ENCODE measurements at regions not wholly inside any gene's neighbourhood (a gene's known extent, or its start where the extent isn't known, plus 50 kb on each side); places are given as distances from the start of the nearest gene placed in this dataset.

DNA sequence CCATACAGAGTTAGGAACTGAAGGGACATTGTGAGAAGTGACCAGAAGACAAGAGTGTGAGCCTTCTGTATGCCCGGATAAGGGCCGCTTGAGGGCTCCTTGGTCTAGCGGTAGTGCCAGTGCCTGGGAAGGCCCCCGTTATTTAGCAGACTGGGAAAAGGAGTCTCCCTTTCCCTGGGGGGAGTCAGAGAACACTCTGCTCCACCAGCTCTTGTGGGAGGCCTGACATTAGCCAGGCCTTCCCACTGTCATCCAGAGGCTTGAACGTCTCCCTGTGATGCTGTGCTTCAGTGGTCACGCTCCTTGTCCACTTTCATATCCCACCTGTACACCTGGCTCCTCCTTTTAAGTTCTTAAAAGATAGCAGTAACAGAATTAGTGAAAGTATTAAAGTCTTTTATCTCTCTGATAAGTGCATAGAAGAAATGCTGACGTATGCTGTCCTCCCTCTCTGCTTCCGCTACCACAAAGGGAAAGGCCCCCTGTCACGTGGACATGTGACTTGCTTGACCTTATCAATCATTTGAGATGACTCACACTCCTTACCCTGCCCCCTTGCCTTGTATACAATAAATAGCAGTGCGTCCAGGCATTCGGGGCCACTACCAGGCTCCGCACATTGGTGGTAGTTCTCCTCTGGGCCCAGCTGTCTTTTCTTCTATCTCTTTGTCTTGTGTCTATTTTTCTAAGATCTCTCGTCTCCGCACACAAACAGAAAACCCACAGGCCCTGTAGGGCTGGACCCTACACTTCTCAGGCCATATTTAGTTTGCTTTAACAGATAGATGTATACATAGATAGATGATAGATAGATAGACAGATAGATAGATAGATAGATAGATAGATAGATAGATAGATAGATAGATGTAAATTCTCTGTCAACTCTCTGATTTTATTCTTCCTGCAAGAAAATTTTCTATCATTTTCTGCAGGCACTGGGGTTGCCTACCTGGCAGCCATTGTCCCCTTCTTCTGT lies 131.5 kb upstream of the JCAD start:
- FAIRE-seq (no peak), DNase-seq (ENCODE audit: low read depth, low spot score) (no peak)
- Histone ChIP-seq H2AFZ (ENCODE audit: low read depth, low read length) (no peak overlapping the region), H3K9ac (replicated peaks; ENCODE audit: extremely low read depth, insufficient read depth, low read length) (no peak overlapping the region), H3K4me3 (replicated peaks in 1 of 3; ENCODE audit: insufficient read depth in 1 of 3, low read depth in 1 of 3, low read length in 3 of 3) (no peak overlapping the region), H3K79me2 (ENCODE audit: control insufficient read depth, insufficient read depth, low read length) (no peaks in the 10 kb centered on the region), H3K27me3 (ENCODE audit: control insufficient read depth in 2 of 2, insufficient read depth in 2 of 2, low read length in 2 of 2) (peaks cover 0 to under 1% of the 10 kb centered on the region in 2 experiments), H4K20me1 (replicated peaks; ENCODE audit: control insufficient read depth, extremely low read depth, insufficient read depth, low read length) (no peaks in the 10 kb centered on the region), H3K4me1 (ENCODE audit: control insufficient read depth, extremely low read depth, insufficient read depth, low read length) (peaks cover 33% of the 10 kb centered on the region), H3K9me1 (replicated peaks; ENCODE audit: control insufficient read depth, extremely low read depth, insufficient read depth, low read length) (no peaks in the 10 kb centered on the region), H3K9me3 (replicated peaks; ENCODE audit: control insufficient read depth, insufficient read depth, low read length) (no peaks in the 10 kb centered on the region), H3K36me3 (ENCODE audit: control insufficient read depth in 2 of 2, extremely low read depth in 1 of 2, insufficient read depth in 2 of 2, low read length in 2 of 2) (no peaks in the 10 kb centered on the region), H3K27ac (ENCODE audit: insufficient read depth, low read depth, low read length) (no peak overlapping the region), H3K4me2 (ENCODE audit: insufficient read depth, low read length) (no peak overlapping the region)
- dilution Hi-C loops (cut with MboI; ENCODE audit: extremely low pct_ligation_motif_present, low sequenced_read_pairs) (no loop called here), intact Hi-C loops (cut with micrococcal nuclease) (no loop called here)
- TF ChIP-seq POLR2A (IDR thresholded peaks at IDR 0.05; ENCODE audit: low read depth, low read length) (no peak), POLR2AphosphoS5 (IDR thresholded peaks at IDR 0.05; ENCODE audit: insufficient read depth, low read depth, low read length) (no peak), EZH2 (IDR thresholded peaks at IDR 0.05; ENCODE audit: borderline replicate concordance, low read depth, low read length, severe bottlenecking) (no peak), JUN (IDR thresholded peaks at IDR 0.05; ENCODE audit: borderline replicate concordance, insufficient read depth, insufficient read length, low read depth) (no peak), GATA2 (IDR thresholded peaks at IDR 0.05; ENCODE audit: insufficient read depth, insufficient read length, low read depth, low read length) (no peak), MYC (IDR thresholded peaks at IDR 0.05; ENCODE audit: low read depth, low read length) (no peak), FOS (IDR thresholded peaks at IDR 0.05; ENCODE audit: borderline replicate concordance, insufficient read depth, low read length) (no peak)
- TF ChIP-seq, protein P1, sequence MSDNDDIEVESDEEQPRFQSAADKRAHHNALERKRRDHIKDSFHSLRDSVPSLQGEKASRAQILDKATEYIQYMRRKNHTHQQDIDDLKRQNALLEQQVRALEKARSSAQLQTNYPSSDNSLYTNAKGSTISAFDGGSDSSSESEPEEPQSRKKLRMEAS (IDR thresholded peaks at IDR 0.05; ENCODE audit: insufficient read depth, insufficient read length), result no peak
- ChIA-PET POLR2A (no interaction called here), CTCF (interaction anchor here (0.6 to 0.8 kb wide), 3 partner anchors 8 to 587 kb away, joined by 3 read pairs; no protein-coding TSS in a partner anchor)
- no TSS peak for BruUV-seq (replicated peaks)

Measured in endothelial cell of umbilical vein (primary cell).